K562 (cell line): ENCODE measurements at regions not wholly inside any gene's neighbourhood (a gene's known extent, or its start where the extent isn't known, plus 50 kb on each side); places are given as distances from the start of the nearest gene placed in this dataset.

ENCODE experiments used
- ATAC-seq: fragments of 200-7000 bp; cut with Tn5 transposase; 3 replicates; pipeline ENCODE4 v1.9.1; 2020; ENCODE audit warnings: moderate library complexity
- BruUV-seq: library from RNA; stranded (reverse); fragments of 400-500 nt; replicated peaks from 2 replicates; lab custom pipeline; 2021; lab: Mats Ljungman, UMichigan
- CTCF ChIA-PET: fragments of 300-600 bp; formaldehyde crosslinking; extraction: SDS; loops from one replicate; lab custom pipeline; 2021; ENCODE audit warnings: low intra/inter-chr PET ratio; lab: Yijun Ruan, JAX
- POLR2A ChIA-PET: fragments of 300-600, 350-650 bp; sonication (Branson Sonifier 250); formaldehyde crosslinking; extraction: SDS; loops from one replicate; lab custom pipeline; 2021; ENCODE audit warnings: antibody characterized with exemption, inconsistent platforms; lab: Yijun Ruan, JAX
- DNase-seq, 4 experiments: peaks; one replicate each; pipeline versions ENCODE4 v3.0.0 to v3.0.0-alpha.2; 2011 to 2018; ENCODE audit warnings: low spot score in 3 of 4, mixed read lengths in 3 of 4; ENCODE audit errors: extremely low read depth in 1 of 4
- FAIRE-seq: peaks from 2 replicates; lab custom pipeline; 2011; peaks lifted over from hg19 to GRCh38; lab: Jason Lieb, UNC
- H2AFZ ChIP-seq: 2 replicates; pipeline ENCODE4 v1.6.0; 2011; ENCODE audit warnings: low read depth, low read length, control low read depth, inconsistent platforms
- H3K27ac ChIP-seq: fragments of 200-600 bp; 3 replicates; pipeline ENCODE4 v1.8.0; 2011; ENCODE audit warnings: low read depth, mild to moderate bottlenecking, control low read depth, inconsistent platforms, low read length, moderate library complexity, mixed read lengths; ENCODE audit errors: extremely low read depth
- H3K27me3 ChIP-seq, 2 experiments: fragments of 300-600 bp in 1 of 2; 2 replicates in 1 of 2; 3 replicates in 1 of 2; pipeline versions ENCODE4 v1.6.0 to v1.8.0; 2011; ENCODE audit warnings: inconsistent platforms in 2 of 2, low read length in 2 of 2, mild to moderate bottlenecking in 1 of 2, mixed read lengths in 1 of 2, moderate library complexity in 1 of 2; ENCODE audit not compliant: control insufficient read depth in 2 of 2, insufficient read depth in 2 of 2
- H3K36me3 ChIP-seq: fragments of 300-600 bp; 3 replicates; pipeline ENCODE4 v1.8.0; 2011; ENCODE audit warnings: mild to moderate bottlenecking, low read length, inconsistent platforms; ENCODE audit not compliant: control insufficient read depth, insufficient read depth
- H3K4me1 ChIP-seq, 2 experiments: fragments of 200-600 bp in 1 of 2; replicated peaks in 1 of 2; 2 replicates in 1 of 2; 3 replicates in 1 of 2; pipeline versions ENCODE4 v1.5.1 to v1.8.0; 2011; ENCODE audit warnings: inconsistent platforms in 2 of 2, low read length in 2 of 2, mild to moderate bottlenecking in 1 of 2, mixed read lengths in 1 of 2, moderate library complexity in 1 of 2; ENCODE audit not compliant: control insufficient read depth in 2 of 2, insufficient read depth in 2 of 2
- H3K4me2 ChIP-seq: 2 replicates; pipeline ENCODE4 v1.6.1; 2011; ENCODE audit warnings: low read length, control low read depth, inconsistent platforms, mixed read lengths; ENCODE audit not compliant: insufficient read depth
- H3K4me3 ChIP-seq: fragments of 200-600 bp; sonication (generic), shearing (Covaris generic); 2 replicates; pipeline ENCODE4 v1.5.1; 2016; ENCODE audit warnings: control low read depth, inconsistent platforms
- H3K79me2 ChIP-seq: fragments of 200-600 bp; 3 replicates; pipeline ENCODE4 v1.8.0; 2011; ENCODE audit warnings: low read length, inconsistent platforms; ENCODE audit not compliant: control insufficient read depth, insufficient read depth
- H3K9ac ChIP-seq, 2 experiments: 2 replicates each; pipeline versions ENCODE4 v1.6.0 to v1.6.1; 2011; ENCODE audit warnings: low read depth in 2 of 2, low read length in 2 of 2, control low read depth in 1 of 2, inconsistent platforms in 1 of 2, mild to moderate bottlenecking in 1 of 2, mixed read lengths in 1 of 2; ENCODE audit not compliant: insufficient read depth in 1 of 2
- H3K9me1 ChIP-seq: one replicate; pipeline ENCODE4 v1.6.0; 2011; ENCODE audit warnings: inconsistent platforms, mild to moderate bottlenecking, low read length, moderate library complexity; ENCODE audit not compliant: control insufficient read depth, insufficient read depth
- H3K9me3 ChIP-seq: replicated peaks from 2 replicates; pipeline ENCODE4 v1.5.1; 2011; ENCODE audit warnings: low read depth, low read length, inconsistent platforms; ENCODE audit not compliant: control insufficient read depth, insufficient read depth
- H4K20me1 ChIP-seq: replicated peaks from 2 replicates; pipeline ENCODE4 v1.6.1; 2011; ENCODE audit warnings: low read length, inconsistent platforms, mixed read lengths; ENCODE audit not compliant: control insufficient read depth, insufficient read depth
- CCNT2 ChIP-seq: IDR thresholded peaks from 2 replicates; pipeline ENCODE4 v1.6.1; 2011; ENCODE audit warnings: borderline replicate concordance, low read depth, mild to moderate bottlenecking, moderate library complexity, mixed read lengths, low read length; ENCODE audit not compliant: insufficient read length; ENCODE audit errors: extremely low read depth
- CHD2 ChIP-seq: IDR thresholded peaks from 2 replicates; pipeline ENCODE4 v1.6.1; 2011; ENCODE audit warnings: low read depth, low read length
- MAFF ChIP-seq: IDR thresholded peaks from 2 replicates; pipeline ENCODE4 v1.6.1; 2012; ENCODE audit warnings: low read length, improper control_type of control experiment
- POLR2A ChIP-seq: fragments of 450-650 bp; conservative IDR thresholded peaks from 2 replicates; pipeline ENCODE4 v1.6.1; 2016
- PTBP1 ChIP-seq: fragments of 200-400 bp; formaldehyde crosslinking; IDR thresholded peaks from 2 replicates; pipeline ENCODE4 v1.6.1; 2017; ENCODE audit warnings: low read depth, low read length
- SNRNP70 ChIP-seq: fragments of 200-400 bp; formaldehyde crosslinking; optimal IDR thresholded peaks from 2 replicates; pipeline ENCODE3; 2017; ENCODE audit warnings: low read depth, low read length
- SREBF2 ChIP-seq: sonication (generic); formaldehyde crosslinking; IDR thresholded peaks from 2 replicates; pipeline ENCODE4 v1.4.0; 2020; ENCODE audit warnings: mild to moderate bottlenecking, missing genetic modification reagents
- SRSF9 ChIP-seq: fragments of 200-400 bp; formaldehyde crosslinking; IDR thresholded peaks from 2 replicates; pipeline ENCODE4 v1.6.1; 2017; ENCODE audit warnings: low read depth, low read length, borderline replicate concordance
- TAF9B ChIP-seq: fragments of 450-650 bp; IDR thresholded peaks from 2 replicates; pipeline ENCODE4 v1.6.1; 2018; ENCODE audit warnings: mild to moderate bottlenecking; ENCODE audit not compliant: partially characterized antibody
- ZBTB43 ChIP-seq: sonication (generic); formaldehyde crosslinking; IDR thresholded peaks from 2 replicates; pipeline ENCODE4 v1.8.0; 2023; ENCODE audit warnings: mild to moderate bottlenecking, missing genetic modification reagents
- ZC3H11A ChIP-seq: IDR thresholded peaks from 2 replicates; pipeline ENCODE4 v1.6.1; 2012; ENCODE audit warnings: low read depth, low read length, improper control_type of control experiment
- ZNF143 ChIP-seq: sonication (generic); formaldehyde crosslinking; IDR thresholded peaks from 2 replicates; pipeline ENCODE4 v1.9.0; 2022; ENCODE audit warnings: mild to moderate bottlenecking, missing genetic modification reagents
- ZNF316 ChIP-seq: fragments of 450-650 bp; IDR thresholded peaks from 2 replicates; pipeline ENCODE4 v1.6.1; 2016
- ZNF408 ChIP-seq: fragments of 250-450 bp; sonication (Bioruptor Pico); IDR thresholded peaks from 2 replicates; pipeline ENCODE4 v1.4.0; 2020; ENCODE audit warnings: low read depth, mild to moderate bottlenecking, moderate library complexity
- ZNF639 ChIP-seq, 2 experiments: fragments of 200-800 bp in 1 of 2; sonication (Bioruptor generic) in 1 of 2; sonication (generic) in 1 of 2; formaldehyde crosslinking in 1 of 2; IDR thresholded peaks in 1 of 2; conservative IDR thresholded peaks in 1 of 2; 2 replicates each; pipeline versions ENCODE4 v1.5.0 to v1.6.1; 2016 to 2020; ENCODE audit warnings: missing compliant biosample characterization in 1 of 2, missing genetic modification characterization in 1 of 2, missing genetic modification reagents in 1 of 2
- WGBS: fragments of 100-300 bp; shearing (Covaris generic); methylation state at CpG from one replicate; pipeline ENCODE4 v1.1.6; 2016; ENCODE audit warnings: low coverage, mixed read lengths; ENCODE audit not compliant: insufficient coverage; ENCODE audit errors: missing lambda C conversion rate; 5-methylcytosine and 5-hydroxymethylcytosine counted together
- in situ Hi-C: fragments of 300-500 bp; cut with MboI; formaldehyde crosslinking; loops from 4 replicates; pipeline ENCODE4 v1.15.0; 2018; ENCODE audit warnings: inconsistent platforms, mixed read lengths
- intact Hi-C: fragments of 100-400 bp; cut with micrococcal nuclease; formaldehyde crosslinking; loops from 2 replicates; pipeline ENCODE4 v1.14.2; 2022

- Histone ChIP-seq H3K27me3 (no peaks in the 10 kb centered on the region), H3K27ac (no peak overlapping the region), H3K36me3 (no peaks in the 10 kb centered on the region), H3K9me1 (no peaks in the 10 kb centered on the region), H3K4me3 (no peak overlapping the region), H3K79me2 (no peaks in the 10 kb centered on the region), H3K9me3 (no peaks in the 10 kb centered on the region), H2AFZ (no peak overlapping the region), H3K4me2 (no peak overlapping the region), H4K20me1 (no peaks in the 10 kb centered on the region), H3K4me1 (no peaks in the 10 kb centered on the region), H3K9ac (no peak overlapping the region)
- ChIA-PET CTCF (no interaction called here), POLR2A (no interaction called here)
- no CpG with 5 or more reads among the region's 1 CpG for WGBS
- peak; percentile 3; the same call in 1 of the 2 replicates for TF ChIP-seq MAFF
- TF ChIP-seq ZC3H11A: no peak
- TF ChIP-seq TAF9B: no peak
- TF ChIP-seq ZNF316: 0 out of 2 replicates have a peak, but pooled peaks have one; percentile 12
- intact Hi-C loops (no loop called here), in situ Hi-C loops (no loop called here)
- DNase-seq (no peak), FAIRE-seq (no peak), ATAC-seq (no peak)
- no TSS peak for BruUV-seq
Measured at GRCh38 chr9:7988644-7989280, 189.2 kb upstream of the DMAC1 start.

GRCh38 chr9:7984692-7985091 lies 185.1 kb upstream of the DMAC1 start:
- intact Hi-C loops: no loop called here
- POLR2A ChIA-PET: no interaction called here
- no peak for TF ChIP-seq ZNF143 (CRISPR knock-in tag)
- TF ChIP-seq CHD2: no peak
- no peak for TF ChIP-seq SRSF9
- TF ChIP-seq ZNF639 (CRISPR knock-in tag; conservative IDR thresholded peaks at IDR 0.05 in 1 of 2, IDR thresholded peaks at IDR 0.05 in 1 of 2): no peak
- TF ChIP-seq CCNT2: no peak
- no peak for TF ChIP-seq ZNF408 (CRISPR knock-in tag)
- TF ChIP-seq ZBTB43 (CRISPR knock-in tag): no peak
- TF ChIP-seq PTBP1: no peak
- TF ChIP-seq POLR2A: no peak
- TF ChIP-seq SNRNP70: no peak
- no peak for TF ChIP-seq SREBF2 (CRISPR knock-in tag)

More at GRCh38 chr9:7984692-7985091, 185.1 kb upstream of the DMAC1 start:
- Histone ChIP-seq H3K9me3 (no peaks in the 10 kb centered on the region), H3K9ac (no peak overlapping the region), H3K36me3 (no peaks in the 10 kb centered on the region), H3K79me2 (no peaks in the 10 kb centered on the region), H2AFZ (no peak overlapping the region), H3K4me3 (no peak overlapping the region), H4K20me1 (no peaks in the 10 kb centered on the region), H3K27me3 (no peaks in the 10 kb centered on the region), H3K27ac (no peak overlapping the region), H3K4me1 (no peaks in the 10 kb centered on the region), H3K9me1 (no peaks in the 10 kb centered on the region), H3K4me2 (no peak overlapping the region)
- BruUV-seq: no TSS peak
- CTCF ChIA-PET: no interaction called here
- FAIRE-seq: no peak
- WGBS: 7% methylated on average over 3 of the region's 5 CpGs
- no peak for ATAC-seq
- DNase-seq: no peak
- in situ Hi-C loops: no loop called here
